AG09309 (cell line): ENCODE measurements at regions not wholly inside any gene's neighbourhood (a gene's known extent, or its start where the extent isn't known, plus 50 kb on each side); places are given as distances from the start of the nearest gene placed in this dataset.

Experiments
- DNase-seq: peaks from one replicate; pipeline ENCODE4 v3.0.0-alpha.2; 2010; ENCODE audit warnings: low read depth
- H3K4me3 ChIP-seq: 2 replicates; pipeline ENCODE4 v1.5.1; 2011; ENCODE audit warnings: mild to moderate bottlenecking, low read depth, low read length, moderate library complexity; ENCODE audit not compliant: control insufficient read depth
- TF ChIP-seq, protein P1 (sequence below): IDR thresholded peaks from 2 replicates; pipeline ENCODE4 v1.5.1; 2011; ENCODE audit warnings: mild to moderate bottlenecking, low read depth, low read length, inconsistent platforms; ENCODE audit not compliant: insufficient read depth, control insufficient read depth; ENCODE audit errors: missing control alignments

DNA sequence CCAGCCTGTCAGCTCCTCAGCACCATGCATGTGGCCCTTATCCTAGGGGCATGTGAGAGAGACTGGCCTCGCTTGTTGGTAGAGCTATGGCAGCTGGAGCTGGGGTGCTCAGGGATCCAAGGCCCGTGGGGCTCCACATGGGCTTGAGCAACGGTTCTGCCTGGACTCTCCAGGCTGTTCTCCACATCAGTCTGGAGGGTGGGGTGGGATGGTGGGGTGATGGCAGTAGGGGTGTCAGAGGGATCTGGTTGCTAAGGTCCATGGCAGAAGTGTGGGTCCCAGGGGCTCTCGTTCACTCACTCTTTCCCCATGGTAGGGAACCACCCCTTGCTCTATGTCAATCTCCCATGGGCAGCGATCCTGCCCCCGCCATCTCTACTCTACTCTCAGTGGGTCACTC, 622.6 kb downstream of the LRFN5 start:
- H3K4me3 ChIP-seq: no peak overlapping the region
- TF ChIP-seq, protein P1, sequence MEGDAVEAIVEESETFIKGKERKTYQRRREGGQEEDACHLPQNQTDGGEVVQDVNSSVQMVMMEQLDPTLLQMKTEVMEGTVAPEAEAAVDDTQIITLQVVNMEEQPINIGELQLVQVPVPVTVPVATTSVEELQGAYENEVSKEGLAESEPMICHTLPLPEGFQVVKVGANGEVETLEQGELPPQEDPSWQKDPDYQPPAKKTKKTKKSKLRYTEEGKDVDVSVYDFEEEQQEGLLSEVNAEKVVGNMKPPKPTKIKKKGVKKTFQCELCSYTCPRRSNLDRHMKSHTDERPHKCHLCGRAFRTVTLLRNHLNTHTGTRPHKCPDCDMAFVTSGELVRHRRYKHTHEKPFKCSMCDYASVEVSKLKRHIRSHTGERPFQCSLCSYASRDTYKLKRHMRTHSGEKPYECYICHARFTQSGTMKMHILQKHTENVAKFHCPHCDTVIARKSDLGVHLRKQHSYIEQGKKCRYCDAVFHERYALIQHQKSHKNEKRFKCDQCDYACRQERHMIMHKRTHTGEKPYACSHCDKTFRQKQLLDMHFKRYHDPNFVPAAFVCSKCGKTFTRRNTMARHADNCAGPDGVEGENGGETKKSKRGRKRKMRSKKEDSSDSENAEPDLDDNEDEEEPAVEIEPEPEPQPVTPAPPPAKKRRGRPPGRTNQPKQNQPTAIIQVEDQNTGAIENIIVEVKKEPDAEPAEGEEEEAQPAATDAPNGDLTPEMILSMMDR: no peak
- no peak for DNase-seq

DNA sequence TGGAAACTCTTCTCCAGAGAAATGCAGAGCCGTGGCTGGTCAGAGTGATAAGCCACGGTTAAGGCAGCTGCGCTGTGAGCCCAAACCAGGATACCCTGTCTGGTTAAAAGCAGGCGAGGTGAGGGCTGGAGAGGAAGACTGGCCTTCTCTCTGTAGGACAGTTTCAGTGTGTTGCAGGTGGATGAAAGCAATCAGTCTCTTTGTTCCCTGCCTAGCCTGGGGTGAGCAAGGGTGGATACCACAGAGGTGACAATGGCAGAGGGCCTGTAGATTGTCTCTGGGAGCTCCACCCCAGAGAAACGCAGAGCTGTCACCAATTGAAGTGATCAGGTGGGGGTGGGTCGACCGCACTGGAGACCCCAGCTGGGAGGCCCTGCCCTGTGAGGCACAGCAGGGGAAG, 621.9 kb downstream of the LRFN5 start:
- DNase-seq: no peak
- TF ChIP-seq, protein P1: no peak
- H3K4me3 ChIP-seq: no peak overlapping the region

DNA sequence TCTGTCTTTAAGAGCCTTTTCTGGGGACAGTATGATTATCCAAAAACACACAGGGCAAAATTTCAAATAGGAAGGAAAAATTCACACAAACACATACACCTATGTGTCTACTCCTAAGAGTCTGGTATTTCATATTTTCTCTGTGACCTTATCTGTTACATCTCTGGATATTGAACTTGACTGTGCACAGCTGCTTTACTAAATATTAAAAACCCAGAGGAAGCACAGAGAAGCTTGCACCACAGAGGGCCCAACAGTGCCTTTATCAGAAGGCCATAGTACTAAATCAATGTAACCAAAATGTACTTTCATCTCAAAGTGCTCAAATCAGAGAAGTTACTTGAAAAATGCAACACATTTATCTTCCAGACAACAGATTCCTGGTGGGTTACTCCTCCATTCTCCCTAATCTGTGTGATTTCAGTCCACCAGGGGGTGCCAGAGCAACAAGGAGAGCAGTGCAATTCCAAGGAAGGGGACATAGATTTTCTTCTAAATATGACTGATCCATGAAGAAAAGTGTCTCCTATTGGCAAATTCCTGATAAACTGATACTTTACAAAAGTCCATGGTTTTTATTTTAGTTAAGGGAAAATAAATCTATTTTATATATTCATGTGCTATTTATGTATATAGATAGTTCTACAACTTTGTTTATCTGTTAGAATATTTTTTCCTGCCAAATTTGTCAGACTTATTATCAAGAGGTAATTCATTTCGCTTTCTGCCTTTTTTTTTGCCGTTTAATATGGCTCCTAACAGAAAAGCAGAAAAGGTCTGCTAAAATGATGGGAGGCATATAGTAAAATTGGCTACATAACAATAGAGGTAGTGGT, 617.6 kb downstream of the LRFN5 start:
- H3K4me3 ChIP-seq: no peak overlapping the region
- TF ChIP-seq, protein P1: peak; percentile 86
- no peak for DNase-seq

DNA sequence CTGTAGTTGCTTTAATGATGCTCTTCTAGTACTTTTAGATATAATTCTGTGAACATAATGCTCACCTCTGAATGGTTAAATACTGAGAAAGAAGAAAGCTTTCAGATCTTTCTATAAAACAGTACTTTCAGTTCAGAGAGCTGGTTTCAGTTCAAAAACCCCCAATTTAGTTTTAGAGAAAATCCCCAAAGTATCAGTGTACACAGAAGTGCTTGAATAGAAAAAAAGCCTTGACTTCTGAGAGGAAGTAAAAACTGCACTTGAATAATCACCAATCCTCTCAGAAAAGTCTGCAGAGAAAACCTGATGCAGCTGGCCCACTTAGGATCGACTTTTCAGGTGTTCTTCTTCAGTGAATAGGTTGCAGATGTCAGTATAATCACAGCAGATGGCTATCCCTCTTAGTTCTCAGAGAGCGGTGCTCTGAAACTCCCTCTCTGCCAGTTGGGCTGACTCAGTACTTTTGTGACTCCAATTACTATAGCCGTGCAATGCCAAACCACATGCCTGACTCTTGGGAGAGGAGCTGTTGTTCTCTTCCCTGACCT, 616.3 kb downstream of the LRFN5 start:
- no peak overlapping the region for H3K4me3 ChIP-seq
- TF ChIP-seq, protein P1: no peak
- peak; percentile 44 for DNase-seq

DNA sequence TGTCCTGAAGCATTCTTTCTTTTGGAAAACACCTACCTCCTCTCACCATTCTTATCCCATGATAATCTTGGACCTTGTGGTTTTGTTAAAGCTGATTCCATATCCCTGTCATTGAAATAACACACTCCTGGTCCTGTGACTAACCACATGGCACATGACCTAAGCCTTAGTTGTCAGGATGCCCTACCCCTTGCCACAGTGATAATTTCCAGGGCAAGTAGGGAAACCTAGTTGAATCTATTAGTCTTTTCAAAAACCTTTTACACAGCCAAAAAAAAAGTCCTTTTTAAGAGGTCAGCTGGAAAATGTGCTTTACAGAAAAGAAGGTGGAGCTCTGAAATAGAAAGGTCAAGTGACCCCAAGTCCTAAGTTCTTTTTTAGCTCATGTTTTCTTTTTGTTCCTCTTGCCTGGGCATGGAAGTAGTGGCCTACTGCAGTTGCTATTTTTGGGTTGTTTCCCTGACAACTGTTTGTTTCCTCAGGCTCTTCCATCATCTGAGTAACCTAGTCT, 608.4 kb downstream of the LRFN5 start:
- no peak overlapping the region for H3K4me3 ChIP-seq
- peak; percentile 44 for DNase-seq
- TF ChIP-seq, protein P1: no peak

DNA sequence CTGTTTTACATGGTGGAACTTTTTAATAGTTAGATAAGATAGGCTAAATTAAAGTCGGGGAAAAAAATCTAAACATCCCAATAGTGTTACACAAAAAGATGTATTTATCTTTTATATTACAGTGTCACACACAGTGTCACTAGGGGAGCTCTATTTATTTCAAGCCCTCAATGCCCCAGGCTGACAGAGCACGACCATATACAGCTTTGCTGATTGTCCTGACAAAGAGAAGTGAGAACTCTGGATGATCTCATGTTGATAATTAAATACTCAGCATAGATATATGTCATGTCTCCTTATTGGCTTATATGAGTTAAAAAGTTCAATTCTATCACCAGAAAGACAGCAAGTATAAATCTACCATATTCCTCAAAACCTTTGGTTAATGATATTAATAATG, 594.3 kb downstream of the LRFN5 start:
- TF ChIP-seq, protein P1: no peak
- H3K4me3 ChIP-seq: no peak overlapping the region
- DNase-seq: no peak
